Adrenal gland (tissue), 9 donors: ENCODE measurements at regions not wholly inside any gene's neighbourhood (a gene's known extent, or its start where the extent isn't known, plus 50 kb on each side); places are given as distances from the start of the nearest gene placed in this dataset.
A peak's percentile ranks its signal among the peaks of the same experiment; 100 is the strongest.

Experiments
- DNase-seq, 7 donors: peaks; one replicate each; pipeline ENCODE4 v3.0.0-alpha.2; 2019 to 2020
- H3K27ac ChIP-seq, 5 donors: fragments of 200-600 bp; sonication (generic) in 4 of 5; 1 replicate in 3 of 5; 2 replicates in 2 of 5; pipeline versions ENCODE4 v1.5.1 to v1.8.0; 2016 to 2020; ENCODE audit warnings: mild to moderate bottlenecking in 1 of 5
- H3K27me3 ChIP-seq: fragments of 200-600 bp; 2 replicates; pipeline ENCODE4 v1.8.0; 2021
- H3K36me3 ChIP-seq, 2 donors: fragments of 200-600 bp; replicated peaks in 1 of 2; 1 replicate in 1 of 2; 2 replicates in 1 of 2; pipeline versions ENCODE4 v1.5.1 to v1.8.0; 2018 to 2022
- H3K4me1 ChIP-seq, 2 donors: fragments of 200-600 bp; replicated peaks in 1 of 2; 1 replicate in 1 of 2; 2 replicates in 1 of 2; pipeline versions ENCODE4 v1.5.1 to v1.8.0; 2018 to 2021
- H3K4me3 ChIP-seq, 4 donors: fragments of 200-600 bp; sonication (generic) in 3 of 4; one replicate each; pipeline ENCODE4 v1.5.1; 2016 to 2018
- H3K9me3 ChIP-seq, 3 donors: fragments of 200-600 bp; sonication (generic) in 1 of 3; replicated peaks in 1 of 3; 1 replicate in 2 of 3; 2 replicates in 1 of 3; pipeline versions ENCODE4 v1.5.1 to v1.8.0; 2016 to 2021
- POLR2A ChIP-seq, 2 donors: fragments of 450-650 bp; IDR thresholded peaks; one replicate each; pipeline ENCODE4 v1.6.1; 2017; ENCODE audit warnings: antibody characterized with exemption in 2 of 2, mild to moderate bottlenecking in 2 of 2, moderate library complexity in 1 of 2
- WGBS, 4 donors: extraction: QIAGEN DNeasy Blood & Tissue Kit in 2 of 4; methylation state at CpG; one replicate each; pipeline versions ENCODE4 v1.1.5 to v1.1.7; 2013 to 2017; 5-methylcytosine and 5-hydroxymethylcytosine counted together
- intact Hi-C, 2 donors: fragments of 100-400 bp; cut with DNase I; formaldehyde crosslinking; loops; one replicate each; pipeline versions ENCODE4 v1.14.1 to v1.15.0; 2022 to 2023
- TF ChIP-seq, protein P1 (sequence below), 6 experiments: fragments of 450-650 bp in 4 of 6; fragments of 200-600 bp in 2 of 6; sonication (generic) in 1 of 6; IDR thresholded peaks; 1 replicate in 5 of 6; 2 replicates in 1 of 6; pipeline versions ENCODE4 v1.5.1 to v1.8.0; 2016 to 2021; ENCODE audit warnings: antibody characterized with exemption in 6 of 6, mild to moderate bottlenecking in 2 of 6, moderate library complexity in 1 of 6
- donor health status: healthy with polysubstance abuse.
- donor health status: Bipolar disorder and iron deficiency.
- donor health status: DM: yes; HTN: yes; CAD: no.
- donor health status: DM: no; HTN: no; CAD: no.
- donor health status: DM: no; HTN: no; CAD: no.

DNA sequence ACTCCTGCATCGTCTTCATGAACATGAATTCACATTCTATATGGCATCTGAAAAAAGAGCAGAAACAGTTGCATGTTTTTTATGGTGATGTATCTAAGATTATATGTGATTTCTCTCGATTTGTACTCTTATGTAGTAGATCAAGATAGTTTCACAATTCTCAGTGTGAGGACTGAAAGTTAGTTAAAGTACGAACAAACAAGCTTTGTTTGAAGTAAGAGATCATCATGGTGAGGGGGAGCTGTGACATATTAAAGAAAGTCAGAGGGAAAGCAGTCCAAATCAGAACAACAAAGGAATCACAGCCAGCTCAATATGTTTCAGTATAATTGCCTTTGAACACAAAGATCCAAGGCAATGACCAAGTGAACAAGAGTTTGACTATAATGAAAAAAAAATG lies 1140.6 kb downstream of the SH3BGRL start:
- Histone ChIP-seq H3K9me3 (no peaks in the 10 kb centered on the region), H3K4me1 (no peaks in the 10 kb centered on the region), H3K27me3 (no peaks in the 10 kb centered on the region), H3K27ac (no peak overlapping the region), H3K4me3 (no peak overlapping the region), H3K36me3 (no peaks in the 10 kb centered on the region)
- DNase-seq = no peak
- intact Hi-C loops = no loop called here
- 39 to 53% (median 47%) methylated on average over 3 of the region's 3 CpGs for WGBS, 4 donors
- TF ChIP-seq, protein P1, sequence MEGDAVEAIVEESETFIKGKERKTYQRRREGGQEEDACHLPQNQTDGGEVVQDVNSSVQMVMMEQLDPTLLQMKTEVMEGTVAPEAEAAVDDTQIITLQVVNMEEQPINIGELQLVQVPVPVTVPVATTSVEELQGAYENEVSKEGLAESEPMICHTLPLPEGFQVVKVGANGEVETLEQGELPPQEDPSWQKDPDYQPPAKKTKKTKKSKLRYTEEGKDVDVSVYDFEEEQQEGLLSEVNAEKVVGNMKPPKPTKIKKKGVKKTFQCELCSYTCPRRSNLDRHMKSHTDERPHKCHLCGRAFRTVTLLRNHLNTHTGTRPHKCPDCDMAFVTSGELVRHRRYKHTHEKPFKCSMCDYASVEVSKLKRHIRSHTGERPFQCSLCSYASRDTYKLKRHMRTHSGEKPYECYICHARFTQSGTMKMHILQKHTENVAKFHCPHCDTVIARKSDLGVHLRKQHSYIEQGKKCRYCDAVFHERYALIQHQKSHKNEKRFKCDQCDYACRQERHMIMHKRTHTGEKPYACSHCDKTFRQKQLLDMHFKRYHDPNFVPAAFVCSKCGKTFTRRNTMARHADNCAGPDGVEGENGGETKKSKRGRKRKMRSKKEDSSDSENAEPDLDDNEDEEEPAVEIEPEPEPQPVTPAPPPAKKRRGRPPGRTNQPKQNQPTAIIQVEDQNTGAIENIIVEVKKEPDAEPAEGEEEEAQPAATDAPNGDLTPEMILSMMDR (IDR thresholded peaks at IDR 0.05) = no peak
- TF ChIP-seq POLR2A (IDR thresholded peaks at IDR 0.05) = no peak

DNA sequence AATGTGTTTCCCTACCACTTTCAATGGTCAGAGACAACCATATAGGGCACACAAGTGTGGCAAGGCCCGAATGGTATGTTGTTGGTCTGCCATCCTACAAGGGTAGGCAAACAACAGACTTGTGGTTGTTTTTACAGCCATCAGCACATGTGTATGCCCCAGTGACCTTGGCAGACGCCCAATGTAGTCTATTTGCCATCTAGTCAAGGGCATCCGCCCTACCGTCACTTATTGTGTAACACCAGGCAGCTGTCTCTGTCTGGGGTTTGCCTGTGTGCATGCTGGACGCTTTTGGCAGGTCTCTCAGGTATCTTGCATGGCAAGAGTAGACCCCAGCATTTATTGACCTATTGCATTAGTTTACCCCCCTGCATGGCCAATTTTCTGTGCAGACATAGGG lies 1145.5 kb upstream of the POU3F4 start:
- Histone ChIP-seq H3K4me1 (no peaks in the 10 kb centered on the region), H3K36me3 (no peaks in the 10 kb centered on the region), H3K4me3 (no peak overlapping the region), H3K27ac (no peak overlapping the region), H3K9me3 (no peaks in the 10 kb centered on the region), H3K27me3 (peaks cover 5% of the 10 kb centered on the region)
- DNase-seq = peak in 1 of 7 donors; percentile 4
- 52 to 73% (median 58%) methylated on average over 2 to 5 of the region's 5 CpGs for WGBS, 4 donors
- intact Hi-C loops = no loop called here
- no peak for TF ChIP-seq POLR2A (IDR thresholded peaks at IDR 0.05)
- TF ChIP-seq, protein P1 (IDR thresholded peaks at IDR 0.05) = no peak

DNA sequence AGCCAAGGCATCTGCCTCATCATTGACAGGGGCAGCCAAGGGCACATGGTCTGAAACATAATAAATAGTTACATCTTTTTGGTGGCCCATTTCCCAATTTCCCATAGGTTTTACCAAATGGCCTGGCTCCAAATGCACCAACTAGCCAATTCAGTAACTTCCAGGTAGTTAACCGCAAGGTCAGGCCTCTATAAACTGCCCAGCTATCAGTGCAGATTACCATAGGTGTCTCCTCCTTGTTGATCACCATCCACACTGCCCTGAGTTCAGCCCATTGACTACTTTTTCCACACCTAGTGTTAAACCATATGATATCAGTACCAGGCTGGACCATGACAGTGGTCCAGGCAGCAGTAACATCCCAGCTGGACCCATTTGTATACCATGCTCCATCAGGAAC lies 1145.1 kb upstream of the POU3F4 start:
- Histone ChIP-seq H3K27me3 (peaks cover 5% of the 10 kb centered on the region), H3K36me3 (no peaks in the 10 kb centered on the region), H3K9me3 (no peaks in the 10 kb centered on the region), H3K27ac (no peak overlapping the region), H3K4me3 (no peak overlapping the region), H3K4me1 (no peaks in the 10 kb centered on the region)
- TF ChIP-seq, protein P1 (IDR thresholded peaks at IDR 0.05) = no peak
- no peak for TF ChIP-seq POLR2A (IDR thresholded peaks at IDR 0.05)
- DNase-seq = no peak
- intact Hi-C loops = no loop called here
- WGBS, 4 donors = 86 to 100% (median 98%) methylated on average over 1 of the region's 1 CpG

DNA sequence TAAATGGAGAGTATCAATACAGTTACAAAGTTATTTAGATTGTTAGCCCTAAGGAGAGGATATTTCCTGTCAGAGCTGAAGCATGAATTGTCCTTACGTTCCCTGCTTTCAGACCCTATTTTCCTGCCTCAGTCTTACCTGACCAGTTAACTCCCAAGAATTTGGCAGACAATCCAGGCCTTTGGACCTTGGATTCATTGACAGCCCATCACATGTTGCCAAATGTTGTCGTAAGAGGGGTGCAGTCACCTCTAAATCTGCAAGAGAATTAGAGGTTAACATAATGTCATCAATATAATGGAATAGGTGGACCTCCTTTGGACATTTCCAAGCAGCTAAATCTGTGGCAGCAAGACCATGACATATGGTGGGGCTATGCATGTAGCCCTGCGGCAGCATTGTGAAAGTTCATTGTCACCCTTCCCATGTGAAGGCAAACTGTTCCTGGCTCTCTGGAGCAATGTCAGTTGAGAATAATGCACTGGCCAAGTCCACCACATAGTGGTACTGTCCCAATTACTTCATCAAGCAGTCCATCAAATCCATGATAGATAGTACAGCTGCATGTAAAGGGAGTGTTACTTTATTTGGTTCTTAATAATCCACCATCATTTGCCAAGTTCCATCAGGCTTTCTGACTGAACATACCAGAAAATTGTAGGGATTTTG lies 1137.0 kb upstream of the POU3F4 start:
- DNase-seq = no peak
- 78 to 82% (median 80%) methylated on average over 3 of the region's 3 CpGs for WGBS, 4 donors
- H3K4me3 ChIP-seq = no peak overlapping the region
- intact Hi-C loops = no loop called here
- no peak for TF ChIP-seq POLR2A (IDR thresholded peaks at IDR 0.05)
- TF ChIP-seq, protein P1 (IDR thresholded peaks at IDR 0.05) = no peak
- no peaks in the 10 kb centered on the region for H3K9me3 ChIP-seq
- H3K36me3 ChIP-seq = no peaks in the 10 kb centered on the region
- peaks cover 1% of the 10 kb centered on the region for H3K27me3 ChIP-seq
- no peak overlapping the region for H3K27ac ChIP-seq
- no peaks in the 10 kb centered on the region for H3K4me1 ChIP-seq
